GM23338 (cell line): ENCODE measurements at regions not wholly inside any gene's neighbourhood (a gene's known extent, or its start where the extent isn't known, plus 50 kb on each side); places are given as distances from the start of the nearest gene placed in this dataset.

Experiments
- ATAC-seq: fragments of 200-7000 bp; cut with Tn5 transposase; 3 replicates; pipeline ENCODE4 v1.9.1; 2020
- DNase-seq: peaks from one replicate; pipeline ENCODE4 v3.0.0-alpha.2; 2015; ENCODE audit warnings: low spot score
- H2AFZ ChIP-seq: fragments of 200-600 bp; sonication (generic); 2 replicates; pipeline ENCODE4 v1.8.0; 2016; ENCODE audit warnings: antibody characterized with exemption, mild to moderate bottlenecking, moderate library complexity
- H3F3A ChIP-seq: fragments of 200-600 bp; sonication (generic); replicated peaks from 2 replicates; pipeline ENCODE4 v1.8.0; 2017; ENCODE audit warnings: antibody characterized with exemption, mixed run types, low read depth
- H3K27ac ChIP-seq: fragments of 200-600 bp; sonication (generic); 2 replicates; pipeline ENCODE4 v1.6.1; 2016; ENCODE audit warnings: low read depth
- H3K27me3 ChIP-seq: fragments of 200-600 bp; sonication (generic); 2 replicates; pipeline ENCODE4 v1.8.0; 2016; ENCODE audit warnings: mild to moderate bottlenecking, mixed run types, moderate library complexity; ENCODE audit not compliant: insufficient read depth
- H3K36me3 ChIP-seq: fragments of 200-600 bp; sonication (generic); 2 replicates; pipeline ENCODE4 v1.8.0; 2016; ENCODE audit warnings: mild to moderate bottlenecking; ENCODE audit not compliant: insufficient read depth
- H3K4me1 ChIP-seq: fragments of 200-600 bp; sonication (generic); 2 replicates; pipeline ENCODE4 v1.8.0; 2016; ENCODE audit warnings: mild to moderate bottlenecking, moderate library complexity; ENCODE audit not compliant: insufficient read depth
- H3K4me2 ChIP-seq: fragments of 200-600 bp; sonication (generic); 2 replicates; pipeline ENCODE4 v1.7.1; 2017; ENCODE audit warnings: mixed run types
- H3K4me3 ChIP-seq: fragments of 200-600 bp; sonication (generic); 2 replicates; pipeline ENCODE4 v1.6.1; 2016; ENCODE audit warnings: mixed run types
- H3K79me2 ChIP-seq: fragments of 200-600 bp; sonication (generic); replicated peaks from 2 replicates; pipeline ENCODE4 v1.8.0; 2017; ENCODE audit warnings: mild to moderate bottlenecking; ENCODE audit not compliant: insufficient read depth
- H3K9me2 ChIP-seq: fragments of 200-600 bp; sonication (generic); 2 replicates; pipeline ENCODE4 v1.8.0; 2017; ENCODE audit not compliant: insufficient read depth
- H4K20me1 ChIP-seq: fragments of 200-600 bp; sonication (generic); replicated peaks from 2 replicates; pipeline ENCODE4 v1.8.0; 2017; ENCODE audit warnings: mild to moderate bottlenecking; ENCODE audit not compliant: insufficient read depth
- H3K27ac Mint-ChIP-seq: 2 replicates; pipeline ENCODE4 v1.8.0; 2020; ENCODE audit warnings: inconsistent platforms, mild to moderate bottlenecking, moderate library complexity, mixed read lengths
- H3K27me3 Mint-ChIP-seq: 3 replicates; pipeline ENCODE4 v1.8.0; 2022; ENCODE audit warnings: low read depth, mild to moderate bottlenecking, moderate library complexity, mixed read lengths, inconsistent platforms; ENCODE audit not compliant: insufficient read depth, poor library complexity
- H3K36me3 Mint-ChIP-seq: 3 replicates; pipeline ENCODE4 v1.8.0; 2021; ENCODE audit warnings: low read depth, mild to moderate bottlenecking, inconsistent platforms, moderate library complexity, mixed read lengths
- H3K4me1 Mint-ChIP-seq: 3 replicates; pipeline ENCODE4 v1.8.0; 2020; ENCODE audit warnings: mild to moderate bottlenecking, inconsistent platforms, mixed read lengths
- H3K4me3 Mint-ChIP-seq: 3 replicates; pipeline ENCODE4 v1.8.0; 2021; ENCODE audit warnings: moderate library complexity, mild to moderate bottlenecking, inconsistent platforms, mixed read lengths
- H3K9me3 Mint-ChIP-seq: 3 replicates; pipeline ENCODE4 v1.8.0; 2020; ENCODE audit warnings: moderate library complexity, mild to moderate bottlenecking, inconsistent platforms, mixed read lengths
- EZH2 ChIP-seq: fragments of 200-600 bp; sonication (generic); IDR thresholded peaks from one replicate; pipeline ENCODE4 v1.8.0; 2017; ENCODE audit warnings: antibody characterized with exemption, mild to moderate bottlenecking, low read depth; ENCODE audit not compliant: unreplicated experiment
- JUNB ChIP-seq: IDR thresholded peaks from one replicate; pipeline ENCODE4 v1.6.1; 2016; ENCODE audit warnings: antibody characterized with exemption; ENCODE audit not compliant: unreplicated experiment
- NANOG ChIP-seq: IDR thresholded peaks from 2 replicates; pipeline ENCODE4 v1.6.1; 2016; ENCODE audit warnings: antibody characterized with exemption, borderline replicate concordance
- ZNF331 ChIP-seq: fragments of 250-450 bp; sonication (Bioruptor Pico); IDR thresholded peaks from 2 replicates; pipeline ENCODE4 v1.5.0; 2020; ENCODE audit warnings: low read depth, mild to moderate bottlenecking, moderate library complexity
- ZNF462 ChIP-seq: fragments of 250-450 bp; sonication (Bioruptor Pico); IDR thresholded peaks from 2 replicates; pipeline ENCODE4 v1.5.0; 2020; ENCODE audit warnings: mild to moderate bottlenecking, moderate library complexity
- TF ChIP-seq, protein P1 (sequence below), 2 experiments: fragments of 200-600 bp in 1 of 2; sonication (generic) in 1 of 2; conservative IDR thresholded peaks; 2 replicates each; pipeline versions ENCODE4 v1.5.1 to v1.6.1; 2016 to 2017; ENCODE audit warnings: antibody characterized with exemption in 2 of 2, low read depth in 2 of 2, mild to moderate bottlenecking in 2 of 2, moderate library complexity in 1 of 2

DNA sequence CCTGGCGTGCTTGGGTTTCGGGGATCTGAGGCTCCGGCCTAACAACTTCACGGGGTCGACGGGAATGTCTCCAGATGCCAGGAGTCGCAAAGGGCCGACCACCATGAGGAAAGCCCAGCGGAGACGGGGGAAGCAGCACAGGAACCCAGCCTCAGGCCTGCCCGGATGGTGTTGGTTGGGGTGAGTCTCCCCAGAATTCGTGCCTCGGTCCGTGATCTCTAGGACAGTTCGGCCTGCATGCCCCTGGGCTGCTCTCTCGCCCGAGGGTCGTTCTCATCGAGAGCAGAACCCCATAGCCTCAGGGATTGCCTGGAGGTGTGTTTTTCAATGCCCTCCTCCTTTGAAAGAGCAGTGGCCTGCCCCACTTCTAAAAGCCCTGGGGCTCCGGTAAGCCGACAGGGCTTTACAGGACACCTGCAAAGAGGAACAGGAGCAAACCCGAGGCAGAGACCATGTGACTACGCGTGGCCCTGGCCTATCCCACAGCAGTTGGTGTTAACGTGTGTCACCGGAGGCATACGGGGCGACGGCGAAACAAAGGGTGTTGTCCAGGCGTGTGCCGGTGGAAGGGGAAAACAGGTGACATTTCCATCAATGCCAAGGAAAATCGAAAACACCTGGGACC is 973.1 kb upstream of the DEFB115 start (continued):
- no peak for TF ChIP-seq ZNF462 (CRISPR knock-in tag)
- no peak for TF ChIP-seq ZNF331 (CRISPR knock-in tag)
- no peak for TF ChIP-seq NANOG

GRCh38 chr20:30285677-30286076 is 971.8 kb upstream of the DEFB115 start:
- Histone ChIP-seq H3K4me2 (no peak overlapping the region), H3K27me3 (peaks cover 12% of the 10 kb centered on the region; the same call in 1 of the 2 replicates), H3K79me2 (no peaks in the 10 kb centered on the region), H3K4me1 (peaks cover 24% of the 10 kb centered on the region), H3K27ac (no peak overlapping the region), H2AFZ (no peak overlapping the region), H4K20me1 (no peaks in the 10 kb centered on the region), H3K9me2 (no peaks in the 10 kb centered on the region), H3F3A (no peaks in the 10 kb centered on the region), H3K36me3 (no peaks in the 10 kb centered on the region), H3K4me3 (no peak overlapping the region)
- Mint-ChIP-seq H3K4me1 (peaks cover 30% of the 10 kb centered on the region), H3K9me3 (peaks cover 51% of the 10 kb centered on the region), H3K27me3 (peaks cover 27% of the 10 kb centered on the region), H3K4me3 (no peak overlapping the region), H3K27ac (no peak overlapping the region), H3K36me3 (peaks cover 11% of the 10 kb centered on the region)
- ATAC-seq (no peak), DNase-seq (no peak)
- TF ChIP-seq EZH2 (no peak), ZNF462 (CRISPR knock-in tag) (no peak), NANOG (no peak), JUNB (no peak)
- TF ChIP-seq, protein P1, sequence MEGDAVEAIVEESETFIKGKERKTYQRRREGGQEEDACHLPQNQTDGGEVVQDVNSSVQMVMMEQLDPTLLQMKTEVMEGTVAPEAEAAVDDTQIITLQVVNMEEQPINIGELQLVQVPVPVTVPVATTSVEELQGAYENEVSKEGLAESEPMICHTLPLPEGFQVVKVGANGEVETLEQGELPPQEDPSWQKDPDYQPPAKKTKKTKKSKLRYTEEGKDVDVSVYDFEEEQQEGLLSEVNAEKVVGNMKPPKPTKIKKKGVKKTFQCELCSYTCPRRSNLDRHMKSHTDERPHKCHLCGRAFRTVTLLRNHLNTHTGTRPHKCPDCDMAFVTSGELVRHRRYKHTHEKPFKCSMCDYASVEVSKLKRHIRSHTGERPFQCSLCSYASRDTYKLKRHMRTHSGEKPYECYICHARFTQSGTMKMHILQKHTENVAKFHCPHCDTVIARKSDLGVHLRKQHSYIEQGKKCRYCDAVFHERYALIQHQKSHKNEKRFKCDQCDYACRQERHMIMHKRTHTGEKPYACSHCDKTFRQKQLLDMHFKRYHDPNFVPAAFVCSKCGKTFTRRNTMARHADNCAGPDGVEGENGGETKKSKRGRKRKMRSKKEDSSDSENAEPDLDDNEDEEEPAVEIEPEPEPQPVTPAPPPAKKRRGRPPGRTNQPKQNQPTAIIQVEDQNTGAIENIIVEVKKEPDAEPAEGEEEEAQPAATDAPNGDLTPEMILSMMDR (conservative IDR thresholded peaks at IDR 0.05; ENCODE audit: low read depth in 2 of 2) = no peak
